ACC112 (cell line): ENCODE measurements at regions not wholly inside any gene's neighbourhood (a gene's known extent, or its start where the extent isn't known, plus 50 kb on each side); places are given as distances from the start of the nearest gene placed in this dataset.

Experiments used
- H2AFZ ChIP-seq: fragments of 200-600 bp; sonication (generic); one replicate; pipeline ENCODE4 v1.6.0; 2017; ENCODE audit warnings: antibody characterized with exemption, low read length; ENCODE audit not compliant: unreplicated experiment
- H3K27ac ChIP-seq: fragments of 200-600 bp; sonication (generic); 2 replicates; pipeline ENCODE4 v1.5.1; 2014; ENCODE audit warnings: low read depth, mild to moderate bottlenecking, antibody characterized with exemption, low read length, moderate library complexity
- H3K27me3 ChIP-seq: fragments of 200-600 bp; sonication (generic); 2 replicates; pipeline ENCODE4 v1.6.1; 2014; ENCODE audit warnings: mild to moderate bottlenecking, antibody characterized with exemption, low read length, moderate library complexity, mixed read lengths; ENCODE audit not compliant: insufficient read depth
- H3K36me3 ChIP-seq: fragments of 200-600 bp; sonication (generic); 2 replicates; pipeline ENCODE4 v1.6.1; 2016; ENCODE audit warnings: mild to moderate bottlenecking, antibody characterized with exemption, low read length, moderate library complexity, mixed read lengths; ENCODE audit not compliant: insufficient read depth
- H3K4me1 ChIP-seq: fragments of 200-600 bp; sonication (generic); one replicate; pipeline ENCODE4 v1.6.1; 2016; ENCODE audit warnings: low read length, mixed read lengths; ENCODE audit not compliant: insufficient read depth, unreplicated experiment, control insufficient read depth
- H3K4me3 ChIP-seq: fragments of 200-600 bp; sonication (generic); 2 replicates; pipeline ENCODE4 v1.5.1; 2014; ENCODE audit warnings: mild to moderate bottlenecking, low read depth, low read length
- H3K79me2 ChIP-seq: fragments of 200-600 bp; sonication (generic); one replicate; pipeline ENCODE4 v1.6.0; 2016; ENCODE audit warnings: low read length; ENCODE audit not compliant: control insufficient read depth, unreplicated experiment, insufficient read depth

DNA sequence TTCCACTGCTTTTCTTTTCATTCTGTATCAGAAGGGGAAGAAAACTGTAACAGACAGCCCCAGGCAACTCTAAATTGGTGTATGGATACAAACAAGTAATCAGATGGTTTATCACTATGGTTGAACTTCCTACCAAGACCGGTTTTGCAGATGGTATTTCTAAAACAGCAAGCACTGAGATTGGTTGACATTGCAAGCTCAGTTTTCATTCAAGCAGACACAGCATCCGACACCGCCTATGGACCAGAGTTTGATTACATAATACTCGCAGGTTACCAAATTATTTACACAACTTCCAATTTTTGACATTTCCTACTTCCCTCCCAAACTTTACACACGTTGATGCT is 209.9 kb downstream of the ALDH8A1 start:
- Histone ChIP-seq H3K4me3 (no peak overlapping the region), H3K36me3 (no peaks in the 10 kb centered on the region), H3K4me1 (peaks cover 21% of the 10 kb centered on the region), H3K27me3 (no peaks in the 10 kb centered on the region), H3K79me2 (no peaks in the 10 kb centered on the region), H2AFZ (no peak overlapping the region), H3K27ac (no peak overlapping the region)

DNA sequence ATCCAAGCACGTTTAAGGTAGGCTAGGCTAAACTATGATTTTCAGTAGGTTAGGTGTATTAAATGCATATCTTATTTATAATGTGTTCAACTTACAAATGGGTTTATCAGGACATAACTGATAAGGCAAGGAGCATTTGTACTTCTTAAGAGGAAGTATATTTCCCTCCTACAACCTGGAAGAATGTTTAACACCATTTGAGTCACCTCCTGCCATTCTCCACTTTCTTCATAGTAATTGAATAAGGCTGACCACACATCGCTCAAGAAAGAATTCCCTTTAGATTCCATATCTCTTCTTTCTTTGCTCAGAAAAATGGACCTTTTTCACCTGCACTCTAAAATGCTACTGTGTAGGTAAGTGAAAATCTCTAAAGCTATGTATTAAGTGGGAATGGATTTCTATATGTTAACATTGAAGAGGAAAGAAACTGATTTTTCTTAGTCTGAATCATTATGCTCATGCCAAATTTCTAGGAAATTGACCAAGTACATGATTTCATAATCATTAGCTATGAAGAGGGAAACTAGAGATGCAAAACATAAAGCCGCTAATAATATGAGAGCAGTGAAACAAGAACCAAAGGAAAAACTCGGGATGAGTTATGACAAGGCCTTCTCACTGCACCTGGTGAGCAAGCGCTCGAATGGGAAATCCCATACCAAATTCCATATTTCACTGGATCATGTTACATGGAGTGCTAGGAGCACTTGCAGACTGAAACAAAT is 210.4 kb downstream of the ALDH8A1 start:
- H3K27ac ChIP-seq = no peak overlapping the region
- H3K4me3 ChIP-seq = no peak overlapping the region
- no peaks in the 10 kb centered on the region for H3K27me3 ChIP-seq
- H2AFZ ChIP-seq = no peak overlapping the region
- H3K36me3 ChIP-seq = no peaks in the 10 kb centered on the region
- no peaks in the 10 kb centered on the region for H3K79me2 ChIP-seq
- H3K4me1 ChIP-seq = peaks cover 21% of the 10 kb centered on the region

DNA sequence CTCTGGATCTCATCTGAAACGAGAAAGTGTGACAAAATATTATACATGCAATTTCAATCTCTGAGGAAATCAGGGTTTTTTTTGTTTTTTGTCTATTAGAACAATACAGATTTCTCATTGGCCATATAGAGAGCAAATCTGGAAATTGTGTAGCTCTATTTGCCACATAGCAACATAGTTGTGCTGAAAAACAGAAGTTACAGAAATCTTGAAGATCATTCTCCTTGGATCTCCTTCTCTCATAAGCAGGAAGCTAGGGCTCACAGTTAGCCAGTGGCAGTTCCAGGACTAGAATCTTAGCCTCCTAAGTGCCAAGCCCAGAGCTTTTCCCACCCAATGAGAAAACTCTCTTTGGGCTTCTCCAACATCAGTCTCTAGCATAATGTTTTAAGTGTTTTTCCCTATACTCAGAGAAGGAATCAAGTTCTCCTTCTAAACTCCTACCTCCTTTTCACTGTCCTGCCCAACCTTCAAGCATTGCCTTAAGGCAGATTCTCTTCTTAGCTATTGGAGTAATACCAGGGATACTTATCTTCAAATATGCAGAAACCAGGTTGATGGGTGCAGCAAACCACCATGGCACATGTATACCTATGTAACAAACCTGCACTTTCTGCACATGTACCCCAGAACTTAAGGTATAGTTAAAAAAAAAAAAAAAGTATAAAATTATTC is 211.6 kb downstream of the ALDH8A1 start:
- Histone ChIP-seq H3K79me2 (no peaks in the 10 kb centered on the region), H3K4me1 (peaks cover 21% of the 10 kb centered on the region), H3K27ac (no peak overlapping the region), H3K36me3 (no peaks in the 10 kb centered on the region), H3K4me3 (no peak overlapping the region), H3K27me3 (no peaks in the 10 kb centered on the region), H2AFZ (no peak overlapping the region)

GRCh38 chr6:134735461-134735860 is 214.4 kb downstream of the ALDH8A1 start:
- H3K27ac ChIP-seq = no peak overlapping the region
- no peaks in the 10 kb centered on the region for H3K36me3 ChIP-seq
- peaks cover 16% of the 10 kb centered on the region for H3K4me1 ChIP-seq
- no peak overlapping the region for H3K4me3 ChIP-seq
- no peak overlapping the region for H2AFZ ChIP-seq
- H3K27me3 ChIP-seq = no peaks in the 10 kb centered on the region
- no peaks in the 10 kb centered on the region for H3K79me2 ChIP-seq

- H3K4me1 ChIP-seq = peaks cover 5% of the 10 kb centered on the region
- no peak overlapping the region for H2AFZ ChIP-seq
- no peak overlapping the region for H3K27ac ChIP-seq
- H3K27me3 ChIP-seq = no peaks in the 10 kb centered on the region
- H3K36me3 ChIP-seq = no peaks in the 10 kb centered on the region
- H3K79me2 ChIP-seq = no peaks in the 10 kb centered on the region
- no peak overlapping the region for H3K4me3 ChIP-seq
These were observed 215.5 kb downstream of the ALDH8A1 start for GRCh38 chr6:134734312-134734869.

DNA sequence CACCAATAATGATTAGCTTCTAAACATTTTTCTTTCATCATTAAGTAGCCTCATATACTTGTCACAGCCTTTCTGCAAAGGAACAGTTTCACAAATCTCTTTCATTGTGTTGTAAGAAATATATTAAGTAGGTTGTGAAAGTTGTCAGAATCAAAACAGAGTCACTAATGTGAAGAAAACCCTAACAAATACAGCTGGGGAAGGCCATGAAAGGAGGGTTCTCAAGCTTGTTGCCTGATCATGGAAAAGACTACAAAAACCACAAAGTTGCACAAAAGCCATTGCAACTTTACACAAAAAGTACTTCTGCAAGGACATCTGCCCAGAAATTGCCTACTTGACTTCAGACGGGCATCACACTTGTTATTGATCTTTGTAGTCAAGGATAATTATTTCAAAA is 216.1 kb downstream of the ALDH8A1 start:
- no peak overlapping the region for H3K27ac ChIP-seq

DNA sequence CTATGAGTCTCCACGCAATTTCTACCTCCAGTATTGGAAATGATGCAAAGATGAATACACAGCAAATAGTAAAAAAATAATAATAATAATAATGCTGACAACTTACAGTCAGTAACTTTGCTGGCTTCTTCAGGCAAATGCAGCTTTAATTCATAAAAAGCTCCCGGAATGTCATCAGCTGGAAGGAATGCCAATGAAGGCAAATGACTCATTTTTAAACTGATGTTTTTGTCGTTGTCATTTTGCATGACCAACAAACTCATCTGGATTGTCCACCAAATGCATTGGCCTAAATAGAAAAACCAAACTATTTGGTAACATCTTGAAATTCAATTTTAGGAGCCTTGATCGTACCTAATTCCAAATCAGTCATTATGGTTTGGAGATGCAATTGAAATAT is 217.1 kb downstream of the ALDH8A1 start:
- Histone ChIP-seq H3K4me1 (no peaks in the 10 kb centered on the region), H3K27me3 (no peaks in the 10 kb centered on the region), H2AFZ (no peak overlapping the region), H3K36me3 (no peaks in the 10 kb centered on the region), H3K79me2 (no peaks in the 10 kb centered on the region), H3K4me3 (no peak overlapping the region), H3K27ac (no peak overlapping the region)

More for the DNA sequence above, 216.1 kb downstream of the ALDH8A1 start:
- H3K4me3 ChIP-seq = no peak overlapping the region
- no peaks in the 10 kb centered on the region for H3K36me3 ChIP-seq
- no peaks in the 10 kb centered on the region for H3K27me3 ChIP-seq
- H3K79me2 ChIP-seq = no peaks in the 10 kb centered on the region
- H3K4me1 ChIP-seq = no peaks in the 10 kb centered on the region
- H2AFZ ChIP-seq = no peak overlapping the region

DNA sequence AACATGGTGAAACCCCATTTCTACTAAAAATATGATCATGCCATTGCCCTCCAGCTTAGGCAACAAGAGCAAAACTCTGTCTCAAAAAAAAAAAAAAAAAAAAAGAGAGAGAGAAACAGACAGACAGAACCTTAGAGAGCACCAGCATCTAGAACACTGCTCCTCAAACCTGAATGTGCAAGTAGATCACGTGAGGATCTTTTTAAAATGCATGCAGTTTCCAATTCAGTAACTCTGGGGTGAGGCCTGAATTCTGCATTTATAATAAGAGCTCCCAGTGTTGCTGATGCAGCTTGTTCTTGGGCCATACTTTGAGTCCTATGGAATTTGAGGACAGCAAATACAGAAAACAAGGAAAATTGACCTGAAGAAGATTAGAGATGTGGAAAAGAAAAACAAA is 218.3 kb downstream of the ALDH8A1 start:
- no peaks in the 10 kb centered on the region for H3K79me2 ChIP-seq
- no peaks in the 10 kb centered on the region for H3K27me3 ChIP-seq
- no peaks in the 10 kb centered on the region for H3K36me3 ChIP-seq
- no peak overlapping the region for H2AFZ ChIP-seq
- H3K27ac ChIP-seq = no peak overlapping the region
- no peak overlapping the region for H3K4me3 ChIP-seq
- no peaks in the 10 kb centered on the region for H3K4me1 ChIP-seq

DNA sequence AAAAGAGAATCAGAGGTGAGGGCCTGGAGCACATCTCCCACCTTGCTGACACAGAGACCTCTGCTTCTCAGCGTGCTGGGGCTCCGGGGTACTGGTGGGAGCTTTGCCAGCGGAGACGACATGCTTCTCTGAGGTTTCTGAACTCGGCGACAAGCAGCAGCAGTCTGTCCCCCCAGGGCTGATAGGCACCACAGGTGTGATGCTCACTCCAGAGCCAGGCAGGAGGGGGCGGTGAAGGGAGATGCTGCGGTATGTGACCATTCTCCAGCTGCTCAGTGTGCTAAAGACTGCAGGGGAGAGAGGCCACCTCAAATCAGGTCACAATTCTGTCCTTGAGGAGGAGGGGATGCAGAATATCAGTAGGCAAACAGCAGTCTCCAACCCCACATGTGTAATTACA is 219.9 kb downstream of the ALDH8A1 start:
- Histone ChIP-seq H3K4me1 (peaks cover 3% of the 10 kb centered on the region), H2AFZ (no peak overlapping the region), H3K4me3 (no peak overlapping the region), H3K79me2 (no peaks in the 10 kb centered on the region), H3K36me3 (no peaks in the 10 kb centered on the region), H3K27ac (no peak overlapping the region), H3K27me3 (no peaks in the 10 kb centered on the region)

DNA sequence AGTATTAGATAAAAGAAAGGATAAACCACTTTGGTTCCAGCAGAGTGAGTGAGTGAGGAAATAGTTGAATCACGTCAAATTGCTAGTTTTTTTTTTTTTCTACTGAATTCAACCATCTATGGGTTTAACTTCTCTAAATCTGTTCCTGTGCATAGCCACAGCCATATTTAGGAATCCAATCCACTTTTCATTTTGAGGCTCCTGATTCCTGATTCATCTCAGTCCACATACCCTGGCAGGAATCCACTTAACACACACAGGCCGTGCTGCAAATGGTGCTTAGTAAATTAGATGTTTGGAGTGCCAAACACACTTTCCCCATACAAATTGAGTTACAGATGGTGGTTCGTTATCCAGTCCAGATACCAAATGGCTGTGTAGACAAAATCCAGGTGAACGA is 220.3 kb downstream of the ALDH8A1 start:
- Histone ChIP-seq H3K4me3 (no peak overlapping the region), H3K27ac (no peak overlapping the region), H3K79me2 (no peaks in the 10 kb centered on the region), H3K4me1 (peaks cover 5% of the 10 kb centered on the region), H3K27me3 (no peaks in the 10 kb centered on the region), H2AFZ (no peak overlapping the region), H3K36me3 (no peaks in the 10 kb centered on the region)

DNA sequence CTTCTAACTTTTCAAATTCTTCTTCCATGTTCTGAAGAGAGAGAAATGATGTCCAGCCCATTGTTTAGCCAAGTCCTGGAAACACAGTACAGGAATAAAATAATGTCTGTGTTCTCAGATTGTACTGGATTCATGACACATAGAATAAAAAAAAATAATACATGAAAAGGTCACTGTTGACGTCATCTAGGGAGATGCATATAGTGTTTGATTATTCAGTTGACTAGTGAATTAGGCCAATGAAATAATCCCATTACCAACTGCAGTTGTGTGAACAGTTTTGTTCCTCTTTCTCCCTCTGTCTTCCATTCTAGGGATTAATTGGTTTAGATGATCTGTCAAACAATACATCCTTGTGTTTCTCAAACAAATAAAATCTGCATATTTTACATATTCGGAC is 222.8 kb downstream of the ALDH8A1 start:
- Histone ChIP-seq H3K27ac (no peak overlapping the region), H2AFZ (no peak overlapping the region), H3K36me3 (no peaks in the 10 kb centered on the region), H3K4me3 (no peak overlapping the region), H3K27me3 (no peaks in the 10 kb centered on the region), H3K79me2 (no peaks in the 10 kb centered on the region), H3K4me1 (peaks cover 19% of the 10 kb centered on the region)
